MM.1S (cell line): ENCODE measurements at regions not wholly inside any gene's neighbourhood (a gene's known extent, or its start where the extent isn't known, plus 50 kb on each side); places are given as distances from the start of the nearest gene placed in this dataset.
"Not testable (repeated sequence)": the region's sequence is repeated elsewhere in the genome, so short reads cannot be mapped to it uniquely, and the experiment has no call there.

Source experiments
- DNase-seq: peaks from one replicate; pipeline ENCODE4 v3.0.0-alpha.2; 2015
- H2AFZ ChIP-seq: fragments of 300-600 bp; sonication (generic); 2 replicates; pipeline ENCODE4 v1.6.0; 2016; ENCODE audit warnings: antibody characterized with exemption, low read length
- H3F3A ChIP-seq: fragments of 300-600 bp; sonication (generic); 2 replicates; pipeline ENCODE4 v1.6.1; 2016; ENCODE audit warnings: mild to moderate bottlenecking, antibody characterized with exemption, low read length, moderate library complexity, mixed read lengths; ENCODE audit not compliant: insufficient read depth
- H3K27ac ChIP-seq: fragments of 300-600 bp; sonication (generic); 2 replicates; pipeline ENCODE4 v1.5.1; 2016; ENCODE audit warnings: mild to moderate bottlenecking, low read length
- H3K27me3 ChIP-seq: fragments of 300-600 bp; sonication (generic); replicated peaks from 2 replicates; pipeline ENCODE4 v1.6.0; 2016; ENCODE audit warnings: low read length; ENCODE audit not compliant: insufficient read depth
- H3K36me3 ChIP-seq: fragments of 300-600 bp; sonication (generic); replicated peaks from 2 replicates; pipeline ENCODE4 v1.6.1; 2016; ENCODE audit warnings: mild to moderate bottlenecking, low read length, mixed read lengths; ENCODE audit not compliant: insufficient read depth
- H3K4me1 ChIP-seq: fragments of 300-600 bp; sonication (generic); 2 replicates; pipeline ENCODE4 v1.6.1; 2016; ENCODE audit warnings: low read length, mixed read lengths
- H3K4me2 ChIP-seq: fragments of 300-600 bp; sonication (generic); 2 replicates; pipeline ENCODE4 v1.6.0; 2016; ENCODE audit warnings: low read depth, low read length
- H3K4me3 ChIP-seq: fragments of 300-600 bp; sonication (generic); 2 replicates; pipeline ENCODE4 v1.5.1; 2016; ENCODE audit warnings: low read length, mixed read lengths
- H3K79me2 ChIP-seq: fragments of 300-600 bp; sonication (generic); 2 replicates; pipeline ENCODE4 v1.6.1; 2016; ENCODE audit warnings: mixed run types, low read length, mixed read lengths
- H3K9ac ChIP-seq: fragments of 300-600 bp; sonication (generic); 2 replicates; pipeline ENCODE4 v1.6.1; 2016; ENCODE audit warnings: low read length, mixed read lengths
- H3K9me2 ChIP-seq: fragments of 300-600 bp; sonication (generic); replicated peaks from 2 replicates; pipeline ENCODE4 v1.6.1; 2016; ENCODE audit warnings: mild to moderate bottlenecking, low read length, mixed read lengths; ENCODE audit not compliant: insufficient read depth
- H3K9me3 ChIP-seq: fragments of 300-600 bp; sonication (generic); replicated peaks from 2 replicates; pipeline ENCODE4 v1.6.1; 2016; ENCODE audit warnings: mild to moderate bottlenecking, low read length, mixed read lengths; ENCODE audit not compliant: insufficient read depth
- H4K20me1 ChIP-seq: fragments of 300-600 bp; sonication (generic); 2 replicates; pipeline ENCODE4 v1.6.1; 2016; ENCODE audit warnings: mild to moderate bottlenecking, low read length, moderate library complexity, mixed read lengths; ENCODE audit not compliant: insufficient read depth
- CTCF ChIP-seq: fragments of 300-600 bp; sonication (generic); IDR thresholded peaks from 2 replicates; pipeline ENCODE4 v1.5.1; 2016; ENCODE audit warnings: antibody characterized with exemption, low read length, mixed read lengths
- EZH2 ChIP-seq: fragments of 300-600 bp; sonication (generic); optimal IDR thresholded peaks from 2 replicates; pipeline ENCODE3; 2017; ENCODE audit warnings: low read depth, mild to moderate bottlenecking, antibody characterized with exemption, low read length, mixed read lengths
- EZH2phosphoT487 ChIP-seq: fragments of 300-600 bp; sonication (generic); IDR thresholded peaks from 2 replicates; pipeline ENCODE4 v1.6.1; 2018; ENCODE audit warnings: antibody characterized with exemption, low read length

GRCh38 chr2:61649021-61649420 lies 110.9 kb upstream of the XPO1 start:
- no peaks in the 10 kb centered on the region for H3K27me3 ChIP-seq
- no peaks in the 10 kb centered on the region for H4K20me1 ChIP-seq
- no peak overlapping the region for H3K27ac ChIP-seq
- H3K4me2 ChIP-seq: no peak overlapping the region
- no peaks in the 10 kb centered on the region for H3K79me2 ChIP-seq
- TF ChIP-seq EZH2phosphoT487: no peak
- TF ChIP-seq CTCF: no peak
- no peak for TF ChIP-seq EZH2
- no peak for DNase-seq
- H3K4me3 ChIP-seq: no peak overlapping the region
- no peaks in the 10 kb centered on the region for H3K36me3 ChIP-seq
- H3K9me2 ChIP-seq: no peaks in the 10 kb centered on the region
- H2AFZ ChIP-seq: no peak overlapping the region
- H3K4me1 ChIP-seq: no peaks in the 10 kb centered on the region
- H3F3A ChIP-seq: no peaks in the 10 kb centered on the region
- H3K9ac ChIP-seq: no peak overlapping the region
- no peaks in the 10 kb centered on the region for H3K9me3 ChIP-seq

GRCh38 chr2:61647044-61647443 lies 108.9 kb upstream of the XPO1 start:
- Histone ChIP-seq H4K20me1 (no peaks in the 10 kb centered on the region), H3K9me3 (no peaks in the 10 kb centered on the region), H2AFZ (no peak overlapping the region), H3K79me2 (no peaks in the 10 kb centered on the region), H3K4me1 (no peaks in the 10 kb centered on the region), H3K9ac (no peak overlapping the region), H3K27me3 (no peaks in the 10 kb centered on the region), H3K27ac (no peak overlapping the region), H3F3A (no peaks in the 10 kb centered on the region), H3K4me3 (no peak overlapping the region), H3K4me2 (no peak overlapping the region), H3K36me3 (no peaks in the 10 kb centered on the region), H3K9me2 (no peaks in the 10 kb centered on the region)
- TF ChIP-seq CTCF: no peak
- TF ChIP-seq EZH2phosphoT487: no peak
- TF ChIP-seq EZH2: no peak
- no peak for DNase-seq

GRCh38 chr2:61645911-61646310 lies 107.8 kb upstream of the XPO1 start:
- TF ChIP-seq CTCF (no peak), EZH2phosphoT487 (no peak), EZH2 (no peak)
- H4K20me1 ChIP-seq: no peaks in the 10 kb centered on the region
- no peak overlapping the region for H3K9ac ChIP-seq
- no peaks in the 10 kb centered on the region for H3K79me2 ChIP-seq
- H3K9me3 ChIP-seq: no peaks in the 10 kb centered on the region
- H3K27me3 ChIP-seq: no peaks in the 10 kb centered on the region
- H3K36me3 ChIP-seq: no peaks in the 10 kb centered on the region
- H3F3A ChIP-seq: no peaks in the 10 kb centered on the region
- DNase-seq: no peak
- H3K4me2 ChIP-seq: no peak overlapping the region
- H3K27ac ChIP-seq: no peak overlapping the region
- H2AFZ ChIP-seq: no peak overlapping the region
- no peak overlapping the region for H3K4me3 ChIP-seq
- H3K9me2 ChIP-seq: no peaks in the 10 kb centered on the region
- H3K4me1 ChIP-seq: no peaks in the 10 kb centered on the region

GRCh38 chr2:61643153-61643552 lies 105.0 kb upstream of the XPO1 start:
- not testable (repeated sequence) for H4K20me1 ChIP-seq, H3K9me2 ChIP-seq, H3K27ac ChIP-seq, H3F3A ChIP-seq, H3K4me1 ChIP-seq, DNase-seq, H3K27me3 ChIP-seq, H3K36me3 ChIP-seq, H2AFZ ChIP-seq, H3K4me3 ChIP-seq, H3K79me2 ChIP-seq, H3K9ac ChIP-seq, H3K9me3 ChIP-seq, H3K4me2 ChIP-seq
